PC-9 (cell line): ENCODE measurements at regions not wholly inside any gene's neighbourhood (a gene's known extent, or its start where the extent isn't known, plus 50 kb on each side); places are given as distances from the start of the nearest gene placed in this dataset.

Source experiments
- BruUV-seq: library from RNA; stranded (reverse); fragments of 400-500 nt; replicated peaks from 2 replicates; lab custom pipeline; 2021; lab: Mats Ljungman, UMichigan
- CTCF ChIA-PET: fragments of 300-600 bp; sonication (Branson Sonifier 250); formaldehyde crosslinking; loops from one replicate; lab custom pipeline; 2022; ENCODE audit warnings: antibody characterized with exemption; lab: Charles Lee
- POLR2A ChIA-PET: fragments of 300-600 bp; sonication (Branson Sonifier 250); formaldehyde crosslinking; loops from one replicate; lab custom pipeline; 2022; ENCODE audit warnings: antibody characterized with exemption; ENCODE audit not compliant: unreplicated experiment; lab: Charles Lee
- DNase-seq, 2 experiments: peaks; one replicate each; pipeline versions ENCODE4 v3.0.0 to v3.0.0-alpha.2; 2015 to 2022; ENCODE audit warnings: mixed read lengths in 1 of 2
- H2AFZ ChIP-seq: fragments of 200-600 bp; sonication (generic); 2 replicates; pipeline ENCODE4 v1.8.1; 2017; ENCODE audit warnings: antibody characterized with exemption
- H3F3A ChIP-seq: fragments of 200-600 bp; sonication (generic); 2 replicates; pipeline ENCODE4 v1.8.1; 2017; ENCODE audit warnings: antibody characterized with exemption, mild to moderate bottlenecking, low read depth; ENCODE audit not compliant: insufficient read depth
- H3K27ac ChIP-seq: fragments of 200-600 bp; sonication (generic); 2 replicates; pipeline ENCODE4 v1.6.1; 2016; ENCODE audit warnings: mixed run types
- H3K27me3 ChIP-seq: fragments of 200-600 bp; sonication (generic); 2 replicates; pipeline ENCODE4 v1.6.1; 2016; ENCODE audit warnings: low read depth, mixed run types; ENCODE audit not compliant: insufficient read depth
- H3K36me3 ChIP-seq: fragments of 200-600 bp; sonication (generic); 2 replicates; pipeline ENCODE4 v1.6.1; 2016; ENCODE audit warnings: low read depth, mixed run types
- H3K4me1 ChIP-seq: fragments of 200-600 bp; sonication (generic); replicated peaks from 2 replicates; pipeline ENCODE4 v1.6.1; 2016; ENCODE audit warnings: mixed run types; ENCODE audit not compliant: insufficient read depth
- H3K4me2 ChIP-seq: fragments of 200-600 bp; sonication (generic); 2 replicates; pipeline ENCODE4 v1.6.1; 2017; ENCODE audit warnings: mixed run types
- H3K4me3 ChIP-seq: fragments of 200-600 bp; sonication (generic); 2 replicates; pipeline ENCODE4 v1.6.1; 2016; ENCODE audit warnings: mixed run types
- H3K79me2 ChIP-seq: fragments of 200-600 bp; sonication (generic); 2 replicates; pipeline ENCODE4 v1.6.1; 2017; ENCODE audit warnings: low read depth, mixed run types
- H3K9me2 ChIP-seq: fragments of 200-600 bp; sonication (generic); 2 replicates; pipeline ENCODE4 v1.8.1; 2017; ENCODE audit warnings: mild to moderate bottlenecking; ENCODE audit not compliant: insufficient read depth
- H3K9me3 ChIP-seq: fragments of 200-600 bp; sonication (generic); 2 replicates; pipeline ENCODE4 v1.8.1; 2016; ENCODE audit warnings: low read depth; ENCODE audit not compliant: insufficient read depth
- H4K20me1 ChIP-seq: fragments of 200-600 bp; sonication (generic); 2 replicates; pipeline ENCODE4 v1.8.1; 2017; ENCODE audit not compliant: insufficient read depth
- EZH2 ChIP-seq: fragments of 200-600 bp; sonication (generic); IDR thresholded peaks from 2 replicates; pipeline ENCODE4 v1.8.0; 2017; ENCODE audit warnings: antibody characterized with exemption, low read depth
- intact Hi-C: fragments of 100-400 bp; cut with micrococcal nuclease; formaldehyde crosslinking; loops from one replicate; pipeline ENCODE4 v1.10.0; 2022; ENCODE audit not compliant: unreplicated experiment
- TF ChIP-seq, protein P1 (sequence below): fragments of 200-600 bp; sonication (generic); conservative IDR thresholded peaks from 2 replicates; pipeline ENCODE4 v1.6.1; 2017; ENCODE audit warnings: mixed run types, antibody characterized with exemption, mild to moderate bottlenecking, moderate library complexity

- ChIA-PET POLR2A (interaction anchor here (0.6 kb wide), 1 partner anchor 1148 kb away, joined by 21 read pairs; no protein-coding TSS in a partner anchor), CTCF (no interaction called here)
- no peaks in the 10 kb centered on the region for H3K79me2 ChIP-seq
- intact Hi-C loops = no loop called here
- H3K27ac ChIP-seq = no peak overlapping the region
- H3K9me3 ChIP-seq = no peaks in the 10 kb centered on the region
- no peaks in the 10 kb centered on the region for H3K27me3 ChIP-seq
- DNase-seq = no peak
- no peak overlapping the region for H3K4me2 ChIP-seq
- no peaks in the 10 kb centered on the region for H3F3A ChIP-seq
- H3K9me2 ChIP-seq = no peaks in the 10 kb centered on the region
- no peak overlapping the region for H2AFZ ChIP-seq
- no TSS peak for BruUV-seq
- H3K36me3 ChIP-seq = no peaks in the 10 kb centered on the region
- TF ChIP-seq EZH2 = no peak
- TF ChIP-seq, protein P1, sequence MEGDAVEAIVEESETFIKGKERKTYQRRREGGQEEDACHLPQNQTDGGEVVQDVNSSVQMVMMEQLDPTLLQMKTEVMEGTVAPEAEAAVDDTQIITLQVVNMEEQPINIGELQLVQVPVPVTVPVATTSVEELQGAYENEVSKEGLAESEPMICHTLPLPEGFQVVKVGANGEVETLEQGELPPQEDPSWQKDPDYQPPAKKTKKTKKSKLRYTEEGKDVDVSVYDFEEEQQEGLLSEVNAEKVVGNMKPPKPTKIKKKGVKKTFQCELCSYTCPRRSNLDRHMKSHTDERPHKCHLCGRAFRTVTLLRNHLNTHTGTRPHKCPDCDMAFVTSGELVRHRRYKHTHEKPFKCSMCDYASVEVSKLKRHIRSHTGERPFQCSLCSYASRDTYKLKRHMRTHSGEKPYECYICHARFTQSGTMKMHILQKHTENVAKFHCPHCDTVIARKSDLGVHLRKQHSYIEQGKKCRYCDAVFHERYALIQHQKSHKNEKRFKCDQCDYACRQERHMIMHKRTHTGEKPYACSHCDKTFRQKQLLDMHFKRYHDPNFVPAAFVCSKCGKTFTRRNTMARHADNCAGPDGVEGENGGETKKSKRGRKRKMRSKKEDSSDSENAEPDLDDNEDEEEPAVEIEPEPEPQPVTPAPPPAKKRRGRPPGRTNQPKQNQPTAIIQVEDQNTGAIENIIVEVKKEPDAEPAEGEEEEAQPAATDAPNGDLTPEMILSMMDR = no peak
- no peak overlapping the region for H3K4me3 ChIP-seq
- H3K4me1 ChIP-seq = no peaks in the 10 kb centered on the region
- no peaks in the 10 kb centered on the region for H4K20me1 ChIP-seq
Observed at GRCh38 chr10:33616956-33617355, 282.5 kb upstream of the NRP1 start.

DNA sequence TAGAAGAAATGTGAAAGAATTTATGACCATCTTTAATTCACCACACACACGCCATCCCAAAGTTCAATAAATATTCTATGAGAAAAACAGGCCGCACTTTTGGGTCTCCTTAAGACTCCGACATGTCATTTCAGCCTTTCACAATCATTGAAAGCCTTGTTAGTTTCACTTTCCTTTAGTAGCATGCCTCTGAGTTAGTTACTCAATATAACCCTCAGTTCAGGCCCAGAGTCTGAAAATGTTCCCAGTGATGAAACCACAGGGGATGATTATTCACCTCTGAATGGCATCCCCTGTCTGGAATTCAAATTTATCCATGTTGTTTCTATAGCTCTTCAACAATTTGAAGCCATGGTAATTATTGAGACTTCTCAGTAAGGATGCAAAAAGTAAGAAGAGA, 278.1 kb upstream of the NRP1 start:
- DNase-seq = no peak
- no peaks in the 10 kb centered on the region for H4K20me1 ChIP-seq
- POLR2A ChIA-PET = no interaction called here
- no peaks in the 10 kb centered on the region; the same call in 1 of the 2 replicates for H3K9me3 ChIP-seq
- H3F3A ChIP-seq = peaks cover 5% of the 10 kb centered on the region; the same call in 1 of the 2 replicates
- intact Hi-C loops = no loop called here
- BruUV-seq = no TSS peak
- H3K79me2 ChIP-seq = no peaks in the 10 kb centered on the region
- no peak overlapping the region for H3K4me2 ChIP-seq
- H3K4me1 ChIP-seq = peaks cover 23% of the 10 kb centered on the region
- H3K27ac ChIP-seq = no peak overlapping the region
- H3K9me2 ChIP-seq = no peaks in the 10 kb centered on the region
- CTCF ChIA-PET = no interaction called here
- H2AFZ ChIP-seq = no peak overlapping the region
- no peaks in the 10 kb centered on the region for H3K36me3 ChIP-seq
- TF ChIP-seq EZH2 = no peak
- TF ChIP-seq, protein P1 = no peak
- H3K4me3 ChIP-seq = no peak overlapping the region
- no peaks in the 10 kb centered on the region for H3K27me3 ChIP-seq

GRCh38 chr10:33612116-33612515, 277.6 kb upstream of the NRP1 start:
- no TSS peak for BruUV-seq
- DNase-seq = no peak
- no peaks in the 10 kb centered on the region for H3K79me2 ChIP-seq
- H3K4me3 ChIP-seq = no peak overlapping the region
- no peaks in the 10 kb centered on the region for H3K27me3 ChIP-seq
- H3K9me3 ChIP-seq = no peaks in the 10 kb centered on the region; the same call in 1 of the 2 replicates
- ChIA-PET CTCF (no interaction called here), POLR2A (no interaction called here)
- no peaks in the 10 kb centered on the region for H3K9me2 ChIP-seq
- H3F3A ChIP-seq = peaks cover 5% of the 10 kb centered on the region; the same call in 1 of the 2 replicates
- H4K20me1 ChIP-seq = no peaks in the 10 kb centered on the region
- no peak overlapping the region for H3K27ac ChIP-seq
- TF ChIP-seq, protein P1 = no peak
- TF ChIP-seq EZH2 = no peak
- peaks cover 23% of the 10 kb centered on the region for H3K4me1 ChIP-seq
- no peaks in the 10 kb centered on the region for H3K36me3 ChIP-seq
- no peak overlapping the region for H3K4me2 ChIP-seq
- intact Hi-C loops = no loop called here
- H2AFZ ChIP-seq = no peak overlapping the region
